ENCODE measurements at regions not wholly inside any gene's neighbourhood (a gene's known extent, or its start where the extent isn't known, plus 50 kb on each side); places are given as distances from the start of the nearest gene placed in this dataset.
A peak's percentile ranks its signal among the peaks of the same experiment; 100 is the strongest.

DNA sequence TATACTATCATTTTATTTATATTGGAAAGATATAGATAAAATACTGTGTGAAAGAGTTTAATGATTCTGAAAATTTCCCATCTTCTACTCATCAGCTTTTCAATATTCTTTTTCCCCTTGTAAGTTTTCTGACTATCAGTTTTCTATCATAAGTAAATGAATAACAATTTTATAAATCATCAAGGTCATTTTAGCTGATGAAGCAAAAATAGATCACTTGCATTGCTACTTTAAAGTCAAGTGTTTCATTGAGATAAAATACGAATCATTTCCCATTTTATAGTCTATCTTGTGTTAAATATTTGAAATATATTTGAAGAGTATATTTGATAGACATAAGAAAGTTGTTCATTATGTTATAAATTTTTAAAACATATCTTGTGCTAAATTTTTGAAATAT lies 811.0 kb upstream of the GALNTL6 start:
- H3K27ac Mint-ChIP-seq (ENCODE audit: unreplicated experiment): no peak overlapping the region
- DNase-seq (ENCODE audit: low read depth, low spot score): no peak
- no peaks in the 10 kb centered on the region for H3K36me3 Mint-ChIP-seq (ENCODE audit: low read depth)
- H3K9me3 Mint-ChIP-seq: no peaks in the 10 kb centered on the region
- no peaks in the 10 kb centered on the region for H3K4me1 Mint-ChIP-seq
- H3K27me3 Mint-ChIP-seq (ENCODE audit: low read depth): no peaks in the 10 kb centered on the region
- H3K4me3 Mint-ChIP-seq: no peak overlapping the region
- no peak for TF ChIP-seq CTCF (conservative IDR thresholded peaks at IDR 0.05)

DNA sequence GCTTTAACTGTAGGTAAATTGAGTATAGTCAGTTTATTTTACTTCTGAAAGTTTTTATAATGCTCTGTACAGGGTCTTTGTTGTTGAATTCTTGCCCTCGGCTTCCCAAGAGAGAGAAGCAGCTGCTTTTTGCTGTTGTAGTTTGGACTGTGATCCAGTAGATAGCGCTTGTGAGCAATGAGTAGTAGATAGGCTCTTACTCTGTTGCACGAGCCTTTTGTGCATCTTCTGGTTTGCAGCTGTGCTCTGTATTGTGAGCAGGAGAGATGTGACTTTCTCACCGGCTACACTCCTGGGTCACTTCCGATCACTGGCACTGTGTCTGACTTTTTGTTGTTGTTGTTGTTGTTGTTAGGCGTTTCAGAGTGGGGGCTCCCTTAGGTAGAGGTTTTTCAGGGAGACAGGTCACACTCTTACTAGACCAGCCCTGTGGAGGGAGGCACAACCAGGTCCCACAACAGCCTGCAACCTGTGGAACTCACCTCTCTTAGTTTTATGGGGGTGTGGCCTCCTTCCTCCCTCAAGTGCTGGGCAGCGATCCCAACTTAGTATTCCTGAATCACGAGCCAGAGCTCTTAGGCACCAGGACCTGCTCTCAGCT lies 822.1 kb upstream of the GALNTL6 start:
- peak; percentile 19 for DNase-seq (ENCODE audit: low read depth, low spot score)
- Mint-ChIP-seq H3K4me3 (no peak overlapping the region), H3K27ac (ENCODE audit: unreplicated experiment) (no peak overlapping the region), H3K36me3 (ENCODE audit: low read depth) (peaks cover 16% of the 10 kb centered on the region), H3K9me3 (peaks cover 24% of the 10 kb centered on the region), H3K27me3 (ENCODE audit: low read depth) (no peaks in the 10 kb centered on the region), H3K4me1 (peaks cover 5% of the 10 kb centered on the region)
- TF ChIP-seq CTCF (conservative IDR thresholded peaks at IDR 0.05): peak; percentile 67

DNA sequence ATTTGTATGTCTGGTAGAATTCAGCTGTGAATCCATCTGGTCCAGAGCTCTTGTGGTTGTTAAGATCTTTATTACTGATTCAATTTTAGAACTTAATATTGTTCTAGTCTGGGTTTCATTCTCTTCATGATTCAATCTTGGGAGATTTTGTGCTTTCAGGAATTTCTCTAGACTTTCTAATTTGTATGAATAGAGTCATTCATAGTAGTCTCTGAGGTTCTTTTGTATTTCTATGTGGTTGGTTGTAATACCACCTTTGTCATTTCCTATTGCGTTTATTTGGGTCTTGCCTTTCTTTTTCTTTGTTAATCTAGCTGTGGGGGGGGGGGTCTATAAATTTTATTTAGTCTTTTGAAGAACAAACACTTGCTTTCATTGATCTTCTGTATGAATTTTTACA lies 824.8 kb upstream of the GALNTL6 start:
- TF ChIP-seq CTCF (conservative IDR thresholded peaks at IDR 0.05): no peak
- Mint-ChIP-seq H3K27ac (ENCODE audit: unreplicated experiment) (no peak overlapping the region), H3K27me3 (ENCODE audit: low read depth) (no peaks in the 10 kb centered on the region), H3K9me3 (peaks cover 26% of the 10 kb centered on the region), H3K4me1 (peaks cover 5% of the 10 kb centered on the region), H3K36me3 (ENCODE audit: low read depth) (peaks cover 16% of the 10 kb centered on the region), H3K4me3 (no peak overlapping the region)
- no peak for DNase-seq (ENCODE audit: low read depth, low spot score)

- H3K27ac Mint-ChIP-seq (ENCODE audit: unreplicated experiment): no peak overlapping the region
- H3K4me1 Mint-ChIP-seq: no peaks in the 10 kb centered on the region
- no peaks in the 10 kb centered on the region for H3K27me3 Mint-ChIP-seq (ENCODE audit: low read depth)
- peaks cover 10% of the 10 kb centered on the region for H3K9me3 Mint-ChIP-seq
- H3K36me3 Mint-ChIP-seq (ENCODE audit: low read depth): no peaks in the 10 kb centered on the region
- no peak for DNase-seq (ENCODE audit: low read depth, low spot score)
- no peak for TF ChIP-seq CTCF (conservative IDR thresholded peaks at IDR 0.05)
- no peak overlapping the region for H3K4me3 Mint-ChIP-seq
These were observed 833.5 kb upstream of the GALNTL6 start for GRCh38 chr4:170979736-170980135.

- no peaks in the 10 kb centered on the region for H3K27me3 Mint-ChIP-seq (ENCODE audit: low read depth)
- H3K4me3 Mint-ChIP-seq: no peak overlapping the region
- no peaks in the 10 kb centered on the region for H3K36me3 Mint-ChIP-seq (ENCODE audit: low read depth)
- H3K9me3 Mint-ChIP-seq: peaks cover 10% of the 10 kb centered on the region
- TF ChIP-seq CTCF (conservative IDR thresholded peaks at IDR 0.05): no peak
- DNase-seq (ENCODE audit: low read depth, low spot score): no peak
- H3K4me1 Mint-ChIP-seq: no peaks in the 10 kb centered on the region
- H3K27ac Mint-ChIP-seq (ENCODE audit: unreplicated experiment): no peak overlapping the region
These were observed 834.2 kb upstream of the GALNTL6 start for GRCh38 chr4:170978990-170979389.
